ENCODE measurements at regions not wholly inside any gene's neighbourhood (a gene's known extent, or its start where the extent isn't known, plus 50 kb on each side); places are given as distances from the start of the nearest gene placed in this dataset.

DNA sequence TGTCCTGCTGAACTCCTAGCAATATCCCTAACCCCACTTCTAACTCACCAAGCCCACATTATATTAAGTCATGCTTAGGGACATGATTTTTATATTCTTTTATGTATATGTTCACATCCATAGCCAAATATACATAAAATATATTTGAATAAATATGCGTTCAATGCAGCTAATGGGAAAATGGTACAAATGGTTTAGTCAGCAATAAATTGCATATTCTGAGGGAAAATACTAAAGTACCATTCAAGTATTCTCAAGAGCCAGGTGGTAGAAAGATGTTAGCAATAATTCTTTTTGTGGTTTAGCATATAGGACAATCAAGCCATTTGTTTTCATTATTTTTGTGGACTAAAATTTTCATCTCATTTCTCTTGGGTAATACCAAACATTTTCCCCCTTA lies 306.0 kb downstream of the TDRD15 start:
- Histone ChIP-seq H3K9me2 (replicated peaks; ENCODE audit: insufficient read depth, low read length) (no peaks in the 10 kb centered on the region), H3K4me2 (ENCODE audit: low read depth, low read length, poor library complexity, severe bottlenecking) (no peak overlapping the region), H3K4me3 (ENCODE audit: insufficient read depth, low read length, poor library complexity, severe bottlenecking) (no peak overlapping the region), H3F3A (ENCODE audit: insufficient read depth) (no peaks in the 10 kb centered on the region), H3K79me2 (ENCODE audit: insufficient read depth, low read length) (no peaks in the 10 kb centered on the region), H3K27ac (ENCODE audit: low read depth, low read length) (no peak overlapping the region), H3K9ac (ENCODE audit: low read length) (no peak overlapping the region), H2AFZ (ENCODE audit: low read depth, low read length, severe bottlenecking) (no peak overlapping the region), H4K20me1 (ENCODE audit: low read depth, low read length) (no peaks in the 10 kb centered on the region), H3K36me3 (ENCODE audit: low read length) (no peaks in the 10 kb centered on the region), H3K27me3 (ENCODE audit: low read length) (no peaks in the 10 kb centered on the region), H3K9me3 (ENCODE audit: insufficient read depth, low read length) (no peaks in the 10 kb centered on the region)
- TF ChIP-seq, protein P1, sequence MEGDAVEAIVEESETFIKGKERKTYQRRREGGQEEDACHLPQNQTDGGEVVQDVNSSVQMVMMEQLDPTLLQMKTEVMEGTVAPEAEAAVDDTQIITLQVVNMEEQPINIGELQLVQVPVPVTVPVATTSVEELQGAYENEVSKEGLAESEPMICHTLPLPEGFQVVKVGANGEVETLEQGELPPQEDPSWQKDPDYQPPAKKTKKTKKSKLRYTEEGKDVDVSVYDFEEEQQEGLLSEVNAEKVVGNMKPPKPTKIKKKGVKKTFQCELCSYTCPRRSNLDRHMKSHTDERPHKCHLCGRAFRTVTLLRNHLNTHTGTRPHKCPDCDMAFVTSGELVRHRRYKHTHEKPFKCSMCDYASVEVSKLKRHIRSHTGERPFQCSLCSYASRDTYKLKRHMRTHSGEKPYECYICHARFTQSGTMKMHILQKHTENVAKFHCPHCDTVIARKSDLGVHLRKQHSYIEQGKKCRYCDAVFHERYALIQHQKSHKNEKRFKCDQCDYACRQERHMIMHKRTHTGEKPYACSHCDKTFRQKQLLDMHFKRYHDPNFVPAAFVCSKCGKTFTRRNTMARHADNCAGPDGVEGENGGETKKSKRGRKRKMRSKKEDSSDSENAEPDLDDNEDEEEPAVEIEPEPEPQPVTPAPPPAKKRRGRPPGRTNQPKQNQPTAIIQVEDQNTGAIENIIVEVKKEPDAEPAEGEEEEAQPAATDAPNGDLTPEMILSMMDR (IDR thresholded peaks at IDR 0.05; ENCODE audit: insufficient read depth, low read length, poor library complexity, severe bottlenecking), result no peak
- TF ChIP-seq EZH2phosphoT487 (conservative IDR thresholded peaks at IDR 0.05; ENCODE audit: low read length), result no peak

DNA sequence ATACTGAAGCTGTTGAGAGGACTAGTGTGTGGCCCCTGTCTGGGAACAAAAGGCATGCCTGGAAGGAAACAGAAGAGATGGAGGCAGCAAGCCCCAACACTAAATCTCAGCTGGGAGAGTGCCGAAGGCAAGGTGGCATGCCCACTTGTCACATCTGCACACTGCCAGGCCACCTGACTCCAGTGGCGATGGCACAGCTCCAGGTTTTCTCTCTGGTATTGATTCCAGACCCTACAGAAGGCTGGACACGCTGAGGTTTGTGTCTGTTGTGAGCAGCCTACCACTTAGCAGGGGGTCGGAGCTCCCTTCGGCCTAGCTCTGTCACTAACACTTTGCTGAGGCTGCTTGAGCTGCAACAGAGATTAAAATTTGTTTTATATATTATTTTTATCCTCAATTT lies 307.3 kb downstream of the TDRD15 start:
- H3K9me2 ChIP-seq (replicated peaks; ENCODE audit: insufficient read depth, low read length), result no peaks in the 10 kb centered on the region
- H3K9ac ChIP-seq (ENCODE audit: low read length), result no peak overlapping the region
- H2AFZ ChIP-seq (ENCODE audit: low read depth, low read length, severe bottlenecking), result no peak overlapping the region
- H3F3A ChIP-seq (ENCODE audit: insufficient read depth), result no peaks in the 10 kb centered on the region
- no peaks in the 10 kb centered on the region for H3K36me3 ChIP-seq (ENCODE audit: low read length)
- no peaks in the 10 kb centered on the region for H3K9me3 ChIP-seq (ENCODE audit: insufficient read depth, low read length)
- TF ChIP-seq, protein P1 (IDR thresholded peaks at IDR 0.05; ENCODE audit: insufficient read depth, low read length, poor library complexity, severe bottlenecking), result no peak
- no peak for TF ChIP-seq EZH2phosphoT487 (conservative IDR thresholded peaks at IDR 0.05; ENCODE audit: low read length)
- H3K4me2 ChIP-seq (ENCODE audit: low read depth, low read length, poor library complexity, severe bottlenecking), result no peak overlapping the region
- H4K20me1 ChIP-seq (ENCODE audit: low read depth, low read length), result no peaks in the 10 kb centered on the region
- no peak overlapping the region for H3K27ac ChIP-seq (ENCODE audit: low read depth, low read length)
- H3K79me2 ChIP-seq (ENCODE audit: insufficient read depth, low read length), result no peaks in the 10 kb centered on the region
- H3K27me3 ChIP-seq (ENCODE audit: low read length), result no peaks in the 10 kb centered on the region
- no peak overlapping the region for H3K4me3 ChIP-seq (ENCODE audit: insufficient read depth, low read length, poor library complexity, severe bottlenecking)

GRCh38 chr2:21438949-21439348 lies 315.2 kb downstream of the TDRD15 start:
- Histone ChIP-seq H3K4me2 (ENCODE audit: low read depth, low read length, poor library complexity, severe bottlenecking) (no peak overlapping the region), H3K36me3 (ENCODE audit: low read length) (no peaks in the 10 kb centered on the region), H3K9me3 (ENCODE audit: insufficient read depth, low read length) (no peaks in the 10 kb centered on the region), H3K27me3 (ENCODE audit: low read length) (0 out of 2 replicates have a peak, but pooled peaks cover 2% of the 10 kb centered on the region), H3K9me2 (replicated peaks; ENCODE audit: insufficient read depth, low read length) (no peaks in the 10 kb centered on the region), H3K4me3 (ENCODE audit: insufficient read depth, low read length, poor library complexity, severe bottlenecking) (no peak overlapping the region), H4K20me1 (ENCODE audit: low read depth, low read length) (no peaks in the 10 kb centered on the region; the same call in 1 of the 2 replicates), H3K79me2 (ENCODE audit: insufficient read depth, low read length) (no peaks in the 10 kb centered on the region), H3F3A (ENCODE audit: insufficient read depth) (no peaks in the 10 kb centered on the region), H3K27ac (ENCODE audit: low read depth, low read length) (no peak overlapping the region), H3K9ac (ENCODE audit: low read length) (no peak overlapping the region), H2AFZ (ENCODE audit: low read depth, low read length, severe bottlenecking) (no peak overlapping the region)
- no peak for TF ChIP-seq EZH2phosphoT487 (conservative IDR thresholded peaks at IDR 0.05; ENCODE audit: low read length)
- TF ChIP-seq, protein P1 (IDR thresholded peaks at IDR 0.05; ENCODE audit: insufficient read depth, low read length, poor library complexity, severe bottlenecking), result no peak
